Inflammatory macrophage (primary cell): ENCODE measurements at regions not wholly inside any gene's neighbourhood (a gene's known extent, or its start where the extent isn't known, plus 50 kb on each side); places are given as distances from the start of the nearest gene placed in this dataset.
A peak's percentile ranks its signal among the peaks of the same experiment; 100 is the strongest.

Experiments
- DNase-seq, 2 donors: peaks; one replicate each; pipeline ENCODE4 v3.0.0-alpha.2; 2020 to 2022

DNA sequence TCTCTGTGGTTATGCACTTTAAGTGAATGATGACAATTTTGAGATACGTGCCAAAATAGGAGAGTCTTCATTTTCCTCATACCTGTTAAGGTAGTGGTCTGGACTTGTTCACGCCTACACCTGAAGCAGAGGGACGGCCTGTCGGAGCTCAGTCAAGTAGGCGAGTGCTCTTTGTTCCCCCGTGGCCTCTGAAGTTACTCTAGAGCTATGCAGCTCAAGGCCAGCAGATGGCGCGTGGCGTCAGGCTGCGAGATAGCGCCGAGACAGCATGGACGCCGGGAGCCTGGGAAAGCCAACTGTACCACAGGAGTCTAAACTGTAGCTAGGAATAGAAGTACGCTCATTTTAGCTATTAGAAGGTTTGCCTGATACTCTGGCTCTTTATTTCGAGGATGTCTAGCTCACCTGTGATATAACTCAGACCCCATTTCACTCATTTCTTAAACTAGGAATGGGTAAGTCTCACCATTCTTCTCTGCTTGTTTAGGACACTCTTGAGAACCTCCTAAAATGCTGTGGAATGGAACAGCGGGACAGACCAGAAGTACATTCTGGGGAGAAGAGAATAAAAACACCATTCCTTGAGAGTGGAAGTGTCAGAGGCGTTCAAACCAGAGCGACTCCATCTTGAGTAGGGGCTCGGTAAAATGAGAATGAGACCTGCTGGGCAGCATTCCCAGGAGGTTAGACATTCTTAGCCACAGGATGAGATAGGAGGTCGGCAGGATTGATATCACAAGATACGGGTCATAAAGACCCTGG lies 267.4 kb upstream of the HMGA2 start:
- peak; percentile 65 to 78 for DNase-seq

DNA sequence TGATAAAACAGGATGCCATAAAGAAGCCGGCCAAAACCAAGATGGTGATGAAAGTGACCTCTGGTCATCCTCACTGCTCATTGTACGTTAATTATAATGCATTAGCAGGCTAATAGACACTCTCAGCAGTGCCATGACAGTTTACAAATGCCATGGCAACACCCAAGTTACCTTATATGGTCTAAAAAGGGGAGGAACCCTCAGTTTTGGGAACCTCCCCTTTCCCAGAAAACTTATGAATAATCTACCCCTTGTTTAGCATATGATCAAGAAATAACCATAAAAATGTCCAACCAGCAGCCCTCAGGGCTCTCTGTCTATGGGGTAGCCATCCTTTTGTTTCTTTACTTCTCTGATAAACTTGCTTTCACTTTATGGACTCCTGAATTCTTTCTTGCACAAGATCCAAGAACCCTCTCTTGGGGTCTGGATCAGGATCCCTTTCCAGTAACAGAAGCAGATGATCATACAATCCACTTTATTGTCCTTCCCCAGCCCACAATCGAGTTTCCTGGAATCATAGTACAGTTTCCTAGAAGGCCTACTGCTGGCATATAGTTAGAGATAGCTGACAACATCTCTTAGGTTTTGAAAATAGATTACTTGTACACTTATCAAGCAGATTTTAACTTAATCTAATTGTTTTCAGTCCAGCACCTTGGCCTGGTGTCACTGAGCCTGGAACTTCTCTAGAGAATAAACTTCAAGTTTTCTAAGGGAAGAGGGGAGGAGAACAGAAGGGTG lies 266.7 kb upstream of the HMGA2 start:
- no peak for DNase-seq

DNA sequence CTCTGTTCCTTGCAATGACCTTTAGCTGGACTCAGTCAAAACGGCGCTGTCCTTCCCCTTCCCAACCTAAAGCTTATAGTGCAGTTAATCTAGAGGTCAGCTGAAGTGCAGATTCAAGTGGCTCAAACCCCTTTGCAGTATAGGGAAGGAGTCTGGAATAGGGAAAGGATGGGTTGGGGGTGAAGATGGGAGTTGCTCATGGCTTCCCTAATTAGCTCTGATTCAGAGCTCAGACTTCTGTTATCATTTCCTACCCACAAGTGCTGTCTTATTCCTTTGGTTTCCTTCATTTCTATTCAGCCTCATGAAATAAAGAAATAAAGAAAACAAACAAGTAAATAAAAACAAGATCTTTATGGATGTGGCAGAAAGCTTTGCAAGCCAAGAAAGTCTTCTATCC lies 264.0 kb upstream of the HMGA2 start:
- DNase-seq: no peak

GRCh38 chr12:65561798-65562382 lies 262.4 kb upstream of the HMGA2 start:
- DNase-seq: no peak

- DNase-seq: peak in 1 of 2 donors; percentile 5
Measured at GRCh38 chr12:65565601-65566560, 258.4 kb upstream of the HMGA2 start.

DNA sequence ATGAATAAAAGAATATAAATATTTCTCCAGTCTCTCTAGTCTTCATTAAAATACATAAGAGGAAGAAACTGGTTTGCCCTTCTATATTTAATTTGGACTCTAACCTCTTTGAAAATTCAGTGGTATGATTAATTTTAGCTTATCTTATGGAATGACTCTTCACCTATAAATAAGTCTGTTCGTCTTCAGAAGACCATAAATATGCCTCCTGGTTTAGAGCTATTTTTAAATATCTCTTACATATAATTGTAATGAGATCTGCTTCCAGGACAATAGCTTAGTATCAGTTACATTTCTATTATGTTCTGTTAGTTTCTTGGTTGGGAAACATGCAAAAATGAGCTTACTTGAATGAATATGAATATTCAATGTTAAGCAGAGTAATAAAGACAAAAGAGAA lies 257.5 kb upstream of the HMGA2 start:
- no peak for DNase-seq

- DNase-seq: no peak
Measured at GRCh38 chr12:65567820-65568219, 256.5 kb upstream of the HMGA2 start.

DNA sequence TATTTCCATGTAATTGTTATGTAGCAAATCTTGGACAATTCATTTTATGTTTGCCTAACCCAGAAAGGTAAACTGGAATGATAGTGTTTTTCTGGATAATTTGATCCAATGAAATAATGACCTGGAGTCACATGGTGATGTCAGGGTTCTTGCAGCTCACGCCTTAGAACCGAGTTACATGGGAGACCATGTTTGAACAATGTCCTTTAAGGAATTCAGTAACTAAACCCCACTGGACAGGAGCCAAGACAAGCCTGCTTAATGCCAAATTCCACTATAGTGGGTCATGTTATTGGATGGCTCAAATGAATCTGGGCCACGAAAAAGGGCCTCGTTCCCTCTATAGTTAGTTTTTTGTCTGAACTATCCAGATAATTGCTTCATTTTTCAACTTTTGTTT lies 255.8 kb upstream of the HMGA2 start:
- DNase-seq: no peak

DNA sequence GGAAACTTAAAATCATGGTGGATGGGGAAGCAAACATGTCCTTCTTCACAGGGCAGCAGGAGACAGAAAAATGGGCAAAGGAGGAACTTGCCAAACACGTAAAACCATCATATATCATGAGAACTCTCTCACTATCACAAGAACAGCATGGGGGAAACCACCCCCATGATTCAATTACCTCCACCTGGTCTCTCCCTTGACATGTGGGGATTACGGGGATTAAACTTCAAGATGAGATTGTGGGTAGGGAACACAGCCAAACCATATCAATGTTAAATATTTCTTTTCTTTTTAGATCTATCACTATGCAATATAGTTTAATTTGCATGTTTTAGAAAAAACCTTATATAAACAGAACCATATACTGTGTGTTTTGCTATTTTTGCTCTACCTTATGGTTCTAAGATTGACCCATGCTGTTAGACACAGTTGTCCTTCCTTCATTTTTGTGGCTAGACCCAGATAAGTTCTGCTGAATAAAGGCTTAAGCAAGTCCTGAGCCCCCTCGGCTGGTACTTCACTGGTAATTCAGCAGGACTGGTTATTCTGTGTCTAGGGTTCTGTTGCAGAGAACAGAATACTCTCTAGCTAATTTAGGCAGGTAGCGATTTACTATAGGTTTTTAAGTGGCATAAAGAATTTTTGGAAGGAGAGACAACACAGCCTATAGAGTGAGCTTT lies 253.7 kb upstream of the HMGA2 start:
- no peak for DNase-seq

- DNase-seq: no peak
Measured at GRCh38 chr12:65574867-65575266, 249.4 kb upstream of the HMGA2 start.

DNA sequence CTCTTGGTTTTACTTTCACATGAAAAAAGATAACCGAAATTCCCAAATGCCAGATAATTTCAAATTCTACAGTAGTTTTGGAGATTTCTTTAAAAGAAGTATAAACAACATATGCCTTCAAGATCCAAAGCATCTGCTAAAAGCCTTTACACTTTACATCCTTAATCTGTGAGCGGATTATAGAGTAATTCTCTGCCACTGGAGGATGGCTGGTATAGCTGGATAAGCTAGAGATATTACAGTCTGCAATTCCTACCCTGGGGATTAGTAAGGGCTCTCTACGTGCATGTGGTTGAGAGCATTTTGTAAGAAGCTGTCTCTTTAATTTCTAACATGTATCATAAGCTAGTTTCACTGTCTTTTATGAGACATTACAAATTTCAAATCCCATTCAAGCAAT lies 240.3 kb upstream of the HMGA2 start:
- no peak for DNase-seq

DNA sequence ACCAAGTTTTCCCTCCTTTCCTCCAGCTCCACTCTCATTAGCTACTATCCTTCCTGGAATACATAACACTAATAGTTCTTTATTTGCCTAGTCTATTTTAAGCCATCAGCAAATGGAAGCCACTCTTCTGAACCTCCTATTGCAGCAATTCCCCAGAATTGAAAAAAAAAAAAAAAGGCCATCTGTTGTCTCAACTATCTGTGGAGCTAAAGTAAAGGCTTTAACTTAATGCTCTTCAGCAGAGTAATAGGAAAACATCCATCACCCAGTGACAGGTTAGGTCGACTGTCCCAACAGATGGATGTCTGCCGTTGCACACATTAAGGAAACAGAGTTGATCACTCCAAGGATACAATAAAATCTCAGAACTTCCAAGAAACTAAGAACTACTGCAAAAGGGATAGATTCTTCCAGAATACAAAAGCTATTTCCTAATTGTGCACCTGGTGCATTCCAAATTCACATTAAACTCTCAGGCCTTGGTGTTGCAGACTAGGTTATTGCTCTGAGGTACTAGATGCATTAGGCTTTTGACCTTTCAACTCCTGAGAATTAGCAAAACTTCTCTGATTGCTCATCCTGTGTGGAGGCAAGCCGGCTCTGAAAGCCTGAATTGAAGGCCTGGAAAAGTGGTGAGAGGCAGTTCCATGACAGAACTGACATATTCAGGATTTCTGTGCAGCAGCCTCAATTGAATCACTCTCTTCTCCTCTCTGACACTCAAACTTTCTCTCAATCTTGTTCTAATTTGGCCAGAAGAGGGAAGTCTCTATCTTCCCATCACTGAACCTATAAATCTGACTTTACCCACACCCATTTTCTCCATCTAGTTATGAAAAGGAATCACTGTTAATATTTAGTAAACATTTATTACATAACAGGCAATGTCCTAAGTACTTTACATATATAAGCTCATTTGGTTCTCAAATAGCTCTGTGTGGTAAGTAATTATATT lies 238.4 kb upstream of the HMGA2 start:
- no peak for DNase-seq

- DNase-seq: no peak
Measured at GRCh38 chr12:65586796-65587195, 237.5 kb upstream of the HMGA2 start.

DNA sequence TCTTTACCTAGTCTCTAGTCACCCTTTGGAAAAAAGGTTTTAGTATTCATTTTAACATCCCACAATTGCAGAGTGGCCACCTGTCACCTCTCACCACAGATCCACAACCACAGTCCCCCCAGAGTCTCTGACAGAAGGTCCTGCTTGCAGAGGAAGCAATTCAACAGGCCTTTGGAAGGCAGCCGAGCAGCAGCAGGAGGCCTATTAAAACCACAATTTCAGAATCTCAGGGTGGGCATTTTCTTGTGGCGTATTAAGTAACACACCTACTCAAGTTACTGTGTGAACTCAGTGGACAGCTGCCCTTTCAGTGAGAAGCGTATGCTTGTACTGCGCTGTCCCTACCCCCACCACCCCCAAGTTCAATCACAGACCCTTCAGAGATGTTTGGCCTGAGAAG lies 234.0 kb upstream of the HMGA2 start:
- DNase-seq: no peak

- DNase-seq: no peak
Measured at GRCh38 chr12:65592416-65592815, 231.9 kb upstream of the HMGA2 start.

DNA sequence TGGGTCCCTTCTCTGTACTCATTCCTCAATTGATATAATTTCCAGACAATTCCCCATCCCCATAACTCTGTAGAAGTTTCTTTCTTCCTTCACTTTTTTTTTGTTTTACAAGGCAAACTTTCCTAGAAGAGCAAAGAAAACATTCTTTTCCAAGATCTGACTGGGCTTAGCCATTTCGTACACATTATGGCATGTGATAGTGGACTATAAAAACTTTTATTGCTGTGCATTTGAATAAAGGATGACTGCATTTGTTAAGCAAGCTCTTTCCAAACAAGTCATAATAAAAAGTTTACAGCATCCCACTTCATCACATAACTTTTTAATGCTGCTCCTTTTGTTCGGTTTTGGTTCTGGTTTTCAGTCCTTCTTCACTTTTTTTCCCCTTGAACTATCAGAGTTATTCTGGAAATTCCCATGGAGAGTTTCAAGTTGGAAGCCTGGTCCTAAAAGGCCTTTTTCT lies 231.0 kb upstream of the HMGA2 start:
- no peak for DNase-seq

DNA sequence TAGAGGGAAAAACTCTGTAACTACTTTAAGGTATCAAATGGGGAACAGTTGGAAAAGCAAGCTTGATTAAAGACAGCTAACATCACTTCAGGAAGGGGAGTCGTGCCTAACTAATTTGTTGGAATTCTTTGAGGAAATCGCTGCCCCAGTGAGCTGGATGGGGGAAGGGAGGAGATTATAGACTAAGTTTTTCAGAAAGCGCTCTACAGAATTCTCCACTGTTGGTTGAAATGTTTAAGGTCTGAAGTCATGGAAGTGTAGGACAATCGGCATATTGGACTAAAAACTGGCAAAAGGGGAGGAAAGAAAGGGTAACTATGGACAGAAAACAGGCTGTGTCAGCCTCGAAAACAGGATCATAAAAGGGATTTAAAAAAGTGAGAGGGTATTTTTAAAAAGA lies 229.9 kb upstream of the HMGA2 start:
- DNase-seq: no peak

GRCh38 chr12:65595016-65595560 lies 229.2 kb upstream of the HMGA2 start:
- no peak for DNase-seq

DNA sequence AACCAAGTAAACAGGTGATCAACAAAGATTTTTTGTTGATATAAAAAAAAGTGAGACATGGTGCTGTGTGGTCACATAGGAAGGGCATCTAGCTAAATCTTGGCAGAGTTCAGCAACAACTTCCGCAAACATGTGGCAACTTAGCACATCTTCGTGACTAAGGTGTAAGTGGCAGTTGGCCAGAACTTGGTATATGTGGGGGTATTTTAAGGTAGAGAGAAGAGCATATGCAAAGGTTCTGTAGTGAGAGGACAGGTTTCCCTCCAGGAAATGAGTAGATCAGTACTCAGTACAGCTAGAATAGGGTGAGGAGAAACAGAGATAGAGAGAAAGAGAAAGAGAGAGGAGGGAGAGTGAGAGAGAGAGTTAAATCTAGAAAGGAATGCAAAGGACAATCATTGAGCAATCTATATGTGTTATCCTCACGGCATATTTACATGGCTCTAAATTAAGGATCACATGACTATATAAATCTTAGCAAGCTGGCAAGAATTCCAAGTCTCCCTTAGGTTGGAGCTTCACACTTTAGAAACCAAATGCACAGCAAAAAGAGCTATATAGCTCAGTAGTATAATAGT lies 227.7 kb upstream of the HMGA2 start:
- DNase-seq: no peak

GRCh38 chr12:65597527-65597926 lies 226.8 kb upstream of the HMGA2 start:
- no peak for DNase-seq
